Panc1 (cell line): ENCODE measurements at regions not wholly inside any gene's neighbourhood (a gene's known extent, or its start where the extent isn't known, plus 50 kb on each side); places are given as distances from the start of the nearest gene placed in this dataset.

ENCODE experiments used
- ATAC-seq: fragments of 200-7000 bp; cut with Tn5 transposase; 2 replicates; pipeline ENCODE4 v1.9.1; 2020; ENCODE audit warnings: mild to moderate bottlenecking, moderate library complexity
- BruUV-seq: library from RNA; stranded (reverse); fragments of 400-500 nt; replicated peaks from 2 replicates; lab custom pipeline; 2021; lab: Mats Ljungman, UMichigan
- CTCF ChIA-PET: fragments of 300-600 bp; sonication (Branson Sonifier 250); formaldehyde crosslinking; loops from one replicate; lab custom pipeline; 2022; ENCODE audit warnings: antibody characterized with exemption; lab: Charles Lee
- POLR2A ChIA-PET: fragments of 300-600 bp; sonication (Branson Sonifier 250); formaldehyde crosslinking; loops from one replicate; lab custom pipeline; 2022; ENCODE audit warnings: antibody characterized with exemption; lab: Charles Lee
- DNase-seq: peaks from one replicate; pipeline ENCODE4 v3.0.0-alpha.2; 2010; ENCODE audit warnings: low read depth, low spot score
- H3K27ac ChIP-seq: 2 replicates; pipeline ENCODE4 v1.5.1; 2011; ENCODE audit warnings: mild to moderate bottlenecking, low read length, inconsistent platforms
- H3K27me3 ChIP-seq: fragments of 200-500 bp; sonication (Bioruptor generic); 2 replicates; pipeline ENCODE4 v1.6.0; 2014; ENCODE audit warnings: low read length, inconsistent platforms; ENCODE audit not compliant: control insufficient read depth, insufficient read depth
- H3K36me3 ChIP-seq: fragments of 200-500 bp; sonication (Bioruptor generic); 2 replicates; pipeline ENCODE4 v1.5.1; 2014; ENCODE audit warnings: inconsistent platforms, mild to moderate bottlenecking, low read length, moderate library complexity; ENCODE audit not compliant: control insufficient read depth, insufficient read depth
- H3K4me1 ChIP-seq: 2 replicates; pipeline ENCODE4 v1.5.1; 2011; ENCODE audit warnings: inconsistent platforms, mild to moderate bottlenecking, low read length, moderate library complexity; ENCODE audit not compliant: control insufficient read depth, insufficient read depth
- H3K4me3 ChIP-seq, 2 experiments: 2 replicates each; pipeline ENCODE4 v1.5.1; 2011 to 2012; ENCODE audit warnings: low read depth in 2 of 2, low read length in 2 of 2, mild to moderate bottlenecking in 2 of 2, inconsistent platforms in 1 of 2, moderate library complexity in 1 of 2
- H3K9me3 ChIP-seq: fragments of 200-500 bp; sonication (Bioruptor generic); 2 replicates; pipeline ENCODE4 v1.5.1; 2014; ENCODE audit warnings: low read depth, mild to moderate bottlenecking, inconsistent platforms, low read length, moderate library complexity; ENCODE audit not compliant: control insufficient read depth, insufficient read depth
- CTCF ChIP-seq: fragments of 450-650 bp; IDR thresholded peaks from 2 replicates; pipeline ENCODE4 v1.5.1; 2017; ENCODE audit warnings: mild to moderate bottlenecking
- POLR2AphosphoS5 ChIP-seq: IDR thresholded peaks from 2 replicates; pipeline ENCODE4 v1.6.1; 2012; ENCODE audit warnings: mild to moderate bottlenecking, low read depth, low read length, moderate library complexity
- REST ChIP-seq, 2 experiments: IDR thresholded peaks; 2 replicates each; pipeline ENCODE4 v1.6.1; 2011 to 2012; ENCODE audit warnings: low read depth in 2 of 2, control low read depth in 1 of 2, low read length in 1 of 2, mild to moderate bottlenecking in 1 of 2, moderate library complexity in 1 of 2; ENCODE audit not compliant: insufficient read depth in 1 of 2
- SIN3A ChIP-seq: IDR thresholded peaks from 2 replicates; pipeline ENCODE4 v1.6.1; 2012; ENCODE audit warnings: low read depth, mild to moderate bottlenecking, low read length, moderate library complexity, borderline replicate concordance; ENCODE audit not compliant: insufficient read depth
- TCF7L2 ChIP-seq: IDR thresholded peaks from 2 replicates; pipeline ENCODE4 v1.6.1; 2011; ENCODE audit warnings: mild to moderate bottlenecking, low read depth, low read length, inconsistent platforms
- in situ Hi-C: cut with HindIII; loops from 2 replicates; pipeline ENCODE4 v1.10.0; 2016; ENCODE audit warnings: low sequenced_read_pairs, low pct_unique_long_range_greater_than_20kb
- intact Hi-C: fragments of 100-400 bp; cut with micrococcal nuclease; formaldehyde crosslinking; loops from one replicate; pipeline ENCODE4 v1.10.0; 2022; ENCODE audit not compliant: unreplicated experiment

GRCh38 chr18:78767648-78768071, 212.0 kb upstream of the SALL3 start:
- no TSS peak for BruUV-seq
- Histone ChIP-seq H3K36me3 (no peaks in the 10 kb centered on the region), H3K4me3 (no peak overlapping the region), H3K9me3 (no peaks in the 10 kb centered on the region), H3K27ac (no peak overlapping the region), H3K27me3 (peaks cover 17% of the 10 kb centered on the region; the same call in 1 of the 2 replicates), H3K4me1 (no peaks in the 10 kb centered on the region)
- in situ Hi-C loops (no loop called here), intact Hi-C loops (no loop called here)
- no peak for TF ChIP-seq TCF7L2
- no peak for TF ChIP-seq REST (IDR thresholded peaks at IDR 0.05; ENCODE audit: insufficient read depth in 1 of 2, low read depth in 2 of 2, low read length in 1 of 2)
- TF ChIP-seq CTCF, result no peak
- no peak for TF ChIP-seq SIN3A
- TF ChIP-seq POLR2AphosphoS5, result no peak
- ChIA-PET CTCF (no interaction called here), POLR2A (no interaction called here)
- DNase-seq, result no peak
- 0 out of 2 replicates have a peak, but pooled peaks have one; percentile 16 for ATAC-seq

GRCh38 chr18:78768221-78768620, 211.4 kb upstream of the SALL3 start:
- Histone ChIP-seq H3K27ac (no peak overlapping the region), H3K36me3 (no peaks in the 10 kb centered on the region), H3K4me3 (no peak overlapping the region), H3K4me1 (no peaks in the 10 kb centered on the region), H3K9me3 (no peaks in the 10 kb centered on the region), H3K27me3 (peaks cover 17% of the 10 kb centered on the region; the same call in 1 of the 2 replicates)
- TF ChIP-seq POLR2AphosphoS5 (no peak), SIN3A (no peak), REST (IDR thresholded peaks at IDR 0.05; ENCODE audit: insufficient read depth in 1 of 2, low read depth in 2 of 2, low read length in 1 of 2) (no peak), CTCF (no peak), TCF7L2 (no peak)
- intact Hi-C loops (no loop called here), in situ Hi-C loops (no loop called here)
- ChIA-PET POLR2A (no interaction called here), CTCF (no interaction called here)
- ATAC-seq (no peak), DNase-seq (no peak)
- BruUV-seq, result no TSS peak
